ENCODE measurements at regions not wholly inside any gene's neighbourhood (a gene's known extent, or its start where the extent isn't known, plus 50 kb on each side); places are given as distances from the start of the nearest gene placed in this dataset.

DNA sequence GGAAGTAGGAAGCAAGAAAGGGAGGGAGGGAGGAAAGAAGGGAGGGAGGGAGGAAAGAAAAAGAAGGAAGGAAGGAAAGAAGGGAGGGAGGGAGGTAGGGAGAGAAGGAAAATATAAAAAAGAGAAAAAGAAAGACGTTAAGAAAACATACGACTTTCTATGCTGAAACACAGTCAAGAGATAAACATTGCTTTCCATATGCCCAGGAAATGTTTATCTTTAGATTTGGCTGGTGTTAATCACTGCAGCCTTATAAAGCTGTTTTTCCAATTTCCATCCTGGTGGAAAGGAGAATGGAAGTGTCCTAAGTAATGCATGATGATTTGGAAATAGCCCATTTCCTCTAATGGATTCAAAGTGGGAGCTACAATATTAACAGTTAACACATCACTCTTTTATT lies 524.3 kb downstream of the MTRR start:
- no peaks in the 10 kb centered on the region for H3K27me3 ChIP-seq (ENCODE audit: control insufficient read depth in 2 of 2, insufficient read depth in 2 of 2, low read length in 2 of 2)
- ChIA-PET POLR2A (no interaction called here), CTCF (no interaction called here)
- no peaks in the 10 kb centered on the region for H3K79me2 ChIP-seq (ENCODE audit: control insufficient read depth, insufficient read depth, low read length)
- no peak for TF ChIP-seq MYC (IDR thresholded peaks at IDR 0.05; ENCODE audit: low read depth, low read length)
- no peak for TF ChIP-seq EZH2 (IDR thresholded peaks at IDR 0.05; ENCODE audit: borderline replicate concordance, low read depth, low read length, severe bottlenecking)
- TF ChIP-seq, protein P1, sequence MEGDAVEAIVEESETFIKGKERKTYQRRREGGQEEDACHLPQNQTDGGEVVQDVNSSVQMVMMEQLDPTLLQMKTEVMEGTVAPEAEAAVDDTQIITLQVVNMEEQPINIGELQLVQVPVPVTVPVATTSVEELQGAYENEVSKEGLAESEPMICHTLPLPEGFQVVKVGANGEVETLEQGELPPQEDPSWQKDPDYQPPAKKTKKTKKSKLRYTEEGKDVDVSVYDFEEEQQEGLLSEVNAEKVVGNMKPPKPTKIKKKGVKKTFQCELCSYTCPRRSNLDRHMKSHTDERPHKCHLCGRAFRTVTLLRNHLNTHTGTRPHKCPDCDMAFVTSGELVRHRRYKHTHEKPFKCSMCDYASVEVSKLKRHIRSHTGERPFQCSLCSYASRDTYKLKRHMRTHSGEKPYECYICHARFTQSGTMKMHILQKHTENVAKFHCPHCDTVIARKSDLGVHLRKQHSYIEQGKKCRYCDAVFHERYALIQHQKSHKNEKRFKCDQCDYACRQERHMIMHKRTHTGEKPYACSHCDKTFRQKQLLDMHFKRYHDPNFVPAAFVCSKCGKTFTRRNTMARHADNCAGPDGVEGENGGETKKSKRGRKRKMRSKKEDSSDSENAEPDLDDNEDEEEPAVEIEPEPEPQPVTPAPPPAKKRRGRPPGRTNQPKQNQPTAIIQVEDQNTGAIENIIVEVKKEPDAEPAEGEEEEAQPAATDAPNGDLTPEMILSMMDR (IDR thresholded peaks at IDR 0.05; ENCODE audit: extremely low read depth in 1 of 2, insufficient read depth in 1 of 2, low read depth in 1 of 2, low read length in 2 of 2): no peak
- no peak for TF ChIP-seq GATA2 (IDR thresholded peaks at IDR 0.05; ENCODE audit: insufficient read depth, insufficient read length, low read depth, low read length)
- no peak for TF ChIP-seq JUN (IDR thresholded peaks at IDR 0.05; ENCODE audit: borderline replicate concordance, insufficient read depth, insufficient read length, low read depth)
- TF ChIP-seq FOS (IDR thresholded peaks at IDR 0.05; ENCODE audit: borderline replicate concordance, insufficient read depth, low read length): no peak
- H3K36me3 ChIP-seq (ENCODE audit: control insufficient read depth in 2 of 2, extremely low read depth in 1 of 2, insufficient read depth in 2 of 2, low read length in 2 of 2): no peaks in the 10 kb centered on the region
- no peak overlapping the region for H3K9ac ChIP-seq (replicated peaks; ENCODE audit: extremely low read depth, insufficient read depth, low read length)
- no peaks in the 10 kb centered on the region for H3K4me1 ChIP-seq (ENCODE audit: control insufficient read depth, extremely low read depth, insufficient read depth, low read length)
- BruUV-seq (replicated peaks): no TSS peak
- H3K9me1 ChIP-seq (replicated peaks; ENCODE audit: control insufficient read depth, extremely low read depth, insufficient read depth, low read length): no peaks in the 10 kb centered on the region
- no peak overlapping the region for H2AFZ ChIP-seq (ENCODE audit: low read depth, low read length)
- FAIRE-seq (no peak), DNase-seq (ENCODE audit: low read depth, low spot score) (no peak)
- H3K9me3 ChIP-seq (replicated peaks; ENCODE audit: control insufficient read depth, insufficient read depth, low read length): peaks cover 3% of the 10 kb centered on the region
- intact Hi-C loops (cut with micrococcal nuclease) (no loop called here), dilution Hi-C loops (cut with MboI; ENCODE audit: extremely low pct_ligation_motif_present, low sequenced_read_pairs) (no loop called here)
- H3K27ac ChIP-seq (ENCODE audit: insufficient read depth, low read depth, low read length): no peak overlapping the region
- H3K4me2 ChIP-seq (ENCODE audit: insufficient read depth, low read length): no peak overlapping the region
- no peaks in the 10 kb centered on the region for H4K20me1 ChIP-seq (replicated peaks; ENCODE audit: control insufficient read depth, extremely low read depth, insufficient read depth, low read length)
- H3K4me3 ChIP-seq (replicated peaks in 1 of 3; ENCODE audit: insufficient read depth in 1 of 3, low read depth in 1 of 3, low read length in 3 of 3): no peak overlapping the region

DNA sequence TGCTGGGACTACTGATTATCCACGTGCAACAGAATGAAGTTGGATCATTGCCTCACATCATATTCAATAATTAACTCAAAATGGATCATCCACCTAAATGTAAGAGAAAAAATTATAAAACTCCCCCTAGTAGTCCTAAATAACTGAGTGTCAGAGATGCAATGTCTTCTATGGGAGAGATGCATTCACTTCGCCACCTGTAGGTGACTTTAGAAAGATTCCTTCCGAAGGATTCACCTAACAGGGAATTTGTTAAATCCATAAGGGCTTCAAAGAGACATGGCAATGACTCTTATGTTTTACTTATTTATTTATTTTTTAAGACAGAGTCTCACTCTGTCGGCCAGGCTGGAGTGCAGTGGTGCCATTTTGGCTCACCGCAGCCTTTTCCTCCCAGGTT lies 526.0 kb downstream of the MTRR start:
- no peaks in the 10 kb centered on the region for H3K4me1 ChIP-seq (ENCODE audit: control insufficient read depth, extremely low read depth, insufficient read depth, low read length)
- DNase-seq (ENCODE audit: low read depth, low spot score) (no peak), FAIRE-seq (no peak)
- no peaks in the 10 kb centered on the region for H3K9me1 ChIP-seq (replicated peaks; ENCODE audit: control insufficient read depth, extremely low read depth, insufficient read depth, low read length)
- H3K9me3 ChIP-seq (replicated peaks; ENCODE audit: control insufficient read depth, insufficient read depth, low read length): no peaks in the 10 kb centered on the region
- intact Hi-C loops (cut with micrococcal nuclease) (no loop called here), dilution Hi-C loops (cut with MboI; ENCODE audit: extremely low pct_ligation_motif_present, low sequenced_read_pairs) (no loop called here)
- BruUV-seq (replicated peaks): no TSS peak
- no peak overlapping the region for H2AFZ ChIP-seq (ENCODE audit: low read depth, low read length)
- no peaks in the 10 kb centered on the region for H4K20me1 ChIP-seq (replicated peaks; ENCODE audit: control insufficient read depth, extremely low read depth, insufficient read depth, low read length)
- H3K9ac ChIP-seq (replicated peaks; ENCODE audit: extremely low read depth, insufficient read depth, low read length): no peak overlapping the region
- CTCF ChIA-PET: no interaction called here
- no peaks in the 10 kb centered on the region for H3K36me3 ChIP-seq (ENCODE audit: control insufficient read depth in 2 of 2, extremely low read depth in 1 of 2, insufficient read depth in 2 of 2, low read length in 2 of 2)
- no peaks in the 10 kb centered on the region for H3K79me2 ChIP-seq (ENCODE audit: control insufficient read depth, insufficient read depth, low read length)
- POLR2A ChIA-PET: no interaction called here
- H3K27ac ChIP-seq (ENCODE audit: insufficient read depth, low read depth, low read length): no peak overlapping the region
- no peak overlapping the region for H3K4me3 ChIP-seq (replicated peaks in 1 of 3; ENCODE audit: insufficient read depth in 1 of 3, low read depth in 1 of 3, low read length in 3 of 3)
- no peak for TF ChIP-seq GATA2 (IDR thresholded peaks at IDR 0.05; ENCODE audit: insufficient read depth, insufficient read length, low read depth, low read length)
- TF ChIP-seq, protein P1 (IDR thresholded peaks at IDR 0.05; ENCODE audit: extremely low read depth in 1 of 2, insufficient read depth in 1 of 2, low read depth in 1 of 2, low read length in 2 of 2): no peak
- no peak for TF ChIP-seq FOS (IDR thresholded peaks at IDR 0.05; ENCODE audit: borderline replicate concordance, insufficient read depth, low read length)
- TF ChIP-seq, protein P2, sequence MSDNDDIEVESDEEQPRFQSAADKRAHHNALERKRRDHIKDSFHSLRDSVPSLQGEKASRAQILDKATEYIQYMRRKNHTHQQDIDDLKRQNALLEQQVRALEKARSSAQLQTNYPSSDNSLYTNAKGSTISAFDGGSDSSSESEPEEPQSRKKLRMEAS (IDR thresholded peaks at IDR 0.05; ENCODE audit: insufficient read depth, insufficient read length): no peak
- no peak for TF ChIP-seq JUN (IDR thresholded peaks at IDR 0.05; ENCODE audit: borderline replicate concordance, insufficient read depth, insufficient read length, low read depth)
- no peak for TF ChIP-seq MYC (IDR thresholded peaks at IDR 0.05; ENCODE audit: low read depth, low read length)
- no peak for TF ChIP-seq POLR2AphosphoS5 (IDR thresholded peaks at IDR 0.05; ENCODE audit: insufficient read depth, low read depth, low read length)
- TF ChIP-seq POLR2A (IDR thresholded peaks at IDR 0.05; ENCODE audit: low read depth, low read length): no peak
- no peak for TF ChIP-seq EZH2 (IDR thresholded peaks at IDR 0.05; ENCODE audit: borderline replicate concordance, low read depth, low read length, severe bottlenecking)
- H3K27me3 ChIP-seq (ENCODE audit: control insufficient read depth in 2 of 2, insufficient read depth in 2 of 2, low read length in 2 of 2): no peaks in the 10 kb centered on the region
- no peak overlapping the region for H3K4me2 ChIP-seq (ENCODE audit: insufficient read depth, low read length)

All from endothelial cell of umbilical vein (primary cell).